Smooth muscle cell (in vitro differentiated cells): ENCODE measurements at regions not wholly inside any gene's neighbourhood (a gene's known extent, or its start where the extent isn't known, plus 50 kb on each side); places are given as distances from the start of the nearest gene placed in this dataset.

Experiments
- DNase-seq: peaks from one replicate; lab custom pipeline; 2025; ENCODE audit not compliant: unreplicated experiment; lab: John Stamatoyannopoulos, UW
- H2AFZ ChIP-seq: fragments of 200-600 bp; sonication (generic); 2 replicates; pipeline ENCODE4 v1.6.0; 2016; ENCODE audit warnings: antibody characterized with exemption, low read depth, mild to moderate bottlenecking
- H3F3A ChIP-seq: fragments of 200-600 bp; sonication (generic); 2 replicates; pipeline ENCODE4 v1.6.0; 2017; ENCODE audit warnings: antibody characterized with exemption, low read depth
- H3K27ac ChIP-seq: fragments of 200-600 bp; sonication (generic); 2 replicates; pipeline ENCODE4 v1.5.1; 2016; ENCODE audit warnings: low read depth, mild to moderate bottlenecking
- H3K27me3 ChIP-seq: fragments of 200-600 bp; sonication (generic); 2 replicates; pipeline ENCODE4 v1.6.1; 2016; ENCODE audit warnings: low read depth, mild to moderate bottlenecking
- H3K36me3 ChIP-seq: fragments of 200-600 bp; sonication (generic); 2 replicates; pipeline ENCODE4 v1.5.1; 2016; ENCODE audit warnings: low read depth
- H3K4me1 ChIP-seq: fragments of 200-600 bp; sonication (generic); 2 replicates; pipeline ENCODE4 v1.5.1; 2016; ENCODE audit warnings: low read depth
- H3K4me2 ChIP-seq: fragments of 200-600 bp; sonication (generic); 2 replicates; pipeline ENCODE4 v1.6.0; 2016; ENCODE audit warnings: mild to moderate bottlenecking
- H3K4me3 ChIP-seq: fragments of 200-600 bp; sonication (generic); 2 replicates; pipeline ENCODE4 v1.5.1; 2016; ENCODE audit warnings: mild to moderate bottlenecking
- H3K79me2 ChIP-seq: fragments of 200-600 bp; sonication (generic); 2 replicates; pipeline ENCODE4 v1.6.0; 2016; ENCODE audit warnings: low read depth, mild to moderate bottlenecking
- H3K9ac ChIP-seq: fragments of 200-600 bp; sonication (generic); 2 replicates; pipeline ENCODE4 v1.6.0; 2016; ENCODE audit warnings: low read depth
- H3K9me3 ChIP-seq: fragments of 200-600 bp; sonication (generic); replicated peaks from 2 replicates; pipeline ENCODE4 v1.5.1; 2016; ENCODE audit warnings: low read depth
- H4K20me1 ChIP-seq: fragments of 200-600 bp; sonication (generic); 2 replicates; pipeline ENCODE4 v1.6.0; 2016; ENCODE audit warnings: low read depth
- WGBS: methylation state at CpG from one replicate; pipeline ENCODE4 v1.1.7; 2016; ENCODE audit warnings: low lambda C conversion rate; 5-methylcytosine and 5-hydroxymethylcytosine counted together
- TF ChIP-seq, protein P1 (sequence below): fragments of 200-600 bp; sonication (generic); IDR thresholded peaks from 2 replicates; pipeline ENCODE4 v1.5.1; 2017; ENCODE audit warnings: borderline replicate concordance, mild to moderate bottlenecking, antibody characterized with exemption; ENCODE audit not compliant: insufficient read depth, poor library complexity, severe bottlenecking

DNA sequence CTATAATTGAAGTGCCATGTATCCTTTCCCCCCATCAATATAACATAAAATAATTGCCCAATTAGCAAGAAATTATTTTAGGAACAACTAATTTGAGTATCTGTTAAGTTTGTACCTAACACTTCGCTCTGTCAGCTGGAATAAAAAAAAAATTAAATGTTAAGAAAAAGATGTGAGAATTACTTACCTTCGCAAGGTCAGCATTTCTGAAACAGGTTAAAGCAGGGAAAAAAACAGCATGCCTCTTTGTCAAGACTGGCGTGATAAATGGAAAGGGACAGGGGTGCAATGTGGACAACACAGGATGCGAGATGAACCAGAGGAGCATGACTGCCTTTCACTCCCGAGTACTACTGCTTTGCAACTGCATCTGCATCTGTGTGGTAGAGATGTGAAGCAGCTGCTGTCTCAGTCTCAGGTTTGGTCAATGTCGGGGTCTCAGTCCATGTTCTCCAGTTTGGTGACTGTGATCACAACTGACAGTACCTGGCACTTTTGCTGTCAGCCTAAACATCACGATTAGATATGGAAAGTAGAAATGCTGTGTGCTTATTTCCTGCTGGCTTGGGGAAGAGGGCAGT, 565.4 kb upstream of the LRRTM1 start:
- H3K4me3 ChIP-seq: no peak overlapping the region
- no peaks in the 10 kb centered on the region for H3K36me3 ChIP-seq
- H3K27ac ChIP-seq: no peak overlapping the region
- no peaks in the 10 kb centered on the region for H3K4me1 ChIP-seq
- DNase-seq: no peak
- 91% methylated on average over 7 of the region's 7 CpGs for WGBS
- H3K9me3 ChIP-seq: no peaks in the 10 kb centered on the region
- no peak overlapping the region for H2AFZ ChIP-seq
- H3K27me3 ChIP-seq: no peaks in the 10 kb centered on the region
- TF ChIP-seq, protein P1, sequence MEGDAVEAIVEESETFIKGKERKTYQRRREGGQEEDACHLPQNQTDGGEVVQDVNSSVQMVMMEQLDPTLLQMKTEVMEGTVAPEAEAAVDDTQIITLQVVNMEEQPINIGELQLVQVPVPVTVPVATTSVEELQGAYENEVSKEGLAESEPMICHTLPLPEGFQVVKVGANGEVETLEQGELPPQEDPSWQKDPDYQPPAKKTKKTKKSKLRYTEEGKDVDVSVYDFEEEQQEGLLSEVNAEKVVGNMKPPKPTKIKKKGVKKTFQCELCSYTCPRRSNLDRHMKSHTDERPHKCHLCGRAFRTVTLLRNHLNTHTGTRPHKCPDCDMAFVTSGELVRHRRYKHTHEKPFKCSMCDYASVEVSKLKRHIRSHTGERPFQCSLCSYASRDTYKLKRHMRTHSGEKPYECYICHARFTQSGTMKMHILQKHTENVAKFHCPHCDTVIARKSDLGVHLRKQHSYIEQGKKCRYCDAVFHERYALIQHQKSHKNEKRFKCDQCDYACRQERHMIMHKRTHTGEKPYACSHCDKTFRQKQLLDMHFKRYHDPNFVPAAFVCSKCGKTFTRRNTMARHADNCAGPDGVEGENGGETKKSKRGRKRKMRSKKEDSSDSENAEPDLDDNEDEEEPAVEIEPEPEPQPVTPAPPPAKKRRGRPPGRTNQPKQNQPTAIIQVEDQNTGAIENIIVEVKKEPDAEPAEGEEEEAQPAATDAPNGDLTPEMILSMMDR: no peak
- H3K79me2 ChIP-seq: no peaks in the 10 kb centered on the region
- H4K20me1 ChIP-seq: no peaks in the 10 kb centered on the region
- no peak overlapping the region for H3K9ac ChIP-seq
- H3K4me2 ChIP-seq: no peak overlapping the region
- H3F3A ChIP-seq: no peaks in the 10 kb centered on the region

DNA sequence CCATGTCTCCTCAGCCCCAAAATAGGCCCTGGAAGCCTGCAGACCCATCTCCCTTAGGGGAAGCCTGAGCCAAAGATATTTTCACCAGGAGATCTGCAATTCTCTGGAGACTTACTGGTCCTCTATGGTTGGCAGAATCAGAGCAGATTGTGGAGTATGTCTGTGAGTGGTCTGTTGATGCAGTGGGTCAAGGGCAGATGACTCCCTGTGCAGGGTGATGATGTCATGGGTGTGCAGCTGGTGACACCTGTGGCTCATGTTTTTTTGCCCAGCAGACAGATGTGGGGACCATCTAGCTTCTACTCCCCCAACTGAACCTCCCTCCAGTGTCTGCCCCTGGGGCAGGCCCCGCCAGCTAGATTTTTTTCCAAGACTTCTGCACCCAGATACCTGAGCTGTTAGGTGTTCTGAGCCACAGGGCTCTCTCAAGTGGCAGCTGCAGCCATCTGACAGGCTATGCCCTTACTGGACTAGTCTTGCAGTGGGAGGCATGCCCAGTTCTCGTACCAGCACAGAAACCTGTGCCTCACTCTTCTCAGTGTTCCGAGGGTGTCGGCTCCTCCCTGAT, 558.7 kb upstream of the LRRTM1 start:
- no peaks in the 10 kb centered on the region for H3K4me1 ChIP-seq
- no peaks in the 10 kb centered on the region for H3K9me3 ChIP-seq
- no peak overlapping the region for H3K4me2 ChIP-seq
- no peak overlapping the region for H2AFZ ChIP-seq
- H3K27ac ChIP-seq: no peak overlapping the region
- no peaks in the 10 kb centered on the region for H4K20me1 ChIP-seq
- no peak overlapping the region for H3K4me3 ChIP-seq
- no peaks in the 10 kb centered on the region for H3K27me3 ChIP-seq
- TF ChIP-seq, protein P1: no peak
- H3F3A ChIP-seq: peaks cover 7% of the 10 kb centered on the region
- H3K9ac ChIP-seq: no peak overlapping the region
- no peaks in the 10 kb centered on the region for H3K36me3 ChIP-seq
- 98% methylated on average over 4 of the region's 4 CpGs for WGBS
- no peaks in the 10 kb centered on the region for H3K79me2 ChIP-seq
- DNase-seq: no peak

DNA sequence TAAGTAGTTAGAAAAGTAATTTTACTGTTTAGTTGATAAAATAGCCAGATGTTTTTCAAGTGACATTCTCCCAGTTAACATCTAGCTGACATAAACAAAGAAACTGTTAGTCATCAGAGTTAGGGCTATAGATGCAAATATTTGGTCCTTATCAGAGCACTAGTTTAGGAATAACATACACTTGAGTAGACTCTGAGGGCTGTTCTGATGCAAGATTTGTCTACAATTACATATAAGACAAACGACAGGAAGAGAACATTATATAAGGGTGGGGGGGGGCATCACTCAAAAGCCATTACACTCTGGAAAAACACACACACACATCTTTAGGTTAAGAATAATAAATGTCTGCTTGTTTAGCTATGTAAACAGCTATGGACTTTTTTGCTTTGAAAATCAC, 554.4 kb upstream of the LRRTM1 start:
- Histone ChIP-seq H3K27ac (peak overlapping the region; percentile 76), H3K36me3 (no peaks in the 10 kb centered on the region), H3K27me3 (no peaks in the 10 kb centered on the region), H2AFZ (no peak overlapping the region), H4K20me1 (no peaks in the 10 kb centered on the region), H3K4me3 (no peak overlapping the region), H3K4me1 (no peaks in the 10 kb centered on the region), H3K9ac (peak overlapping the region; percentile 25), H3K4me2 (peak overlapping the region; percentile 11), H3K79me2 (no peaks in the 10 kb centered on the region), H3K9me3 (no peaks in the 10 kb centered on the region), H3F3A (peaks cover 14% of the 10 kb centered on the region)
- no peak for DNase-seq
- TF ChIP-seq, protein P1: no peak
- 8% methylated on average over 1 of the region's 1 CpG for WGBS

DNA sequence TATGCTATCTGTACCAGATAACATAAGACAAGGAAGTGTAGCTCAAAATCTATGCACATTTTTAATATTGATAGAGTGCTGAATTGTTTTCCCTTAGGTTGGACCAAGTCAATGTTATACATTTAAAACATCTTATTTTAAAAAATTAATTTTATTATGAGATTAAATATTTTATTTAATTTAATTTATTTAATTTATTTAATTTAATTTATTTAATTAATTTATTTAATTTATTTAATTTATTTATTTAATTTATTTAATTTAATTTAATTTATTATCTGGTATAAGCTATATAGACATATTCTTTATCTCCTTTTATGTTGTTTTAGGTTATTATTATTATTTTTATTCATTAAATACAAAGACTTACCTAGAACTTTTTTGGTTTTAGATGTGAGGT, 551.7 kb upstream of the LRRTM1 start:
- no peak overlapping the region for H3K4me2 ChIP-seq
- H3K79me2 ChIP-seq: no peaks in the 10 kb centered on the region
- no peak for DNase-seq
- H3K4me1 ChIP-seq: no peaks in the 10 kb centered on the region
- H3K9me3 ChIP-seq: no peaks in the 10 kb centered on the region
- no peaks in the 10 kb centered on the region for H3K36me3 ChIP-seq
- no peak overlapping the region for H2AFZ ChIP-seq
- no peak overlapping the region for H3K27ac ChIP-seq
- H3K27me3 ChIP-seq: no peaks in the 10 kb centered on the region
- no peaks in the 10 kb centered on the region for H4K20me1 ChIP-seq
- no peak overlapping the region for H3K9ac ChIP-seq
- TF ChIP-seq, protein P1: no peak
- H3F3A ChIP-seq: peaks cover 14% of the 10 kb centered on the region
- H3K4me3 ChIP-seq: no peak overlapping the region
